ENCODE measurements at regions not wholly inside any gene's neighbourhood (a gene's known extent, or its start where the extent isn't known, plus 50 kb on each side); places are given as distances from the start of the nearest gene placed in this dataset.

DNA sequence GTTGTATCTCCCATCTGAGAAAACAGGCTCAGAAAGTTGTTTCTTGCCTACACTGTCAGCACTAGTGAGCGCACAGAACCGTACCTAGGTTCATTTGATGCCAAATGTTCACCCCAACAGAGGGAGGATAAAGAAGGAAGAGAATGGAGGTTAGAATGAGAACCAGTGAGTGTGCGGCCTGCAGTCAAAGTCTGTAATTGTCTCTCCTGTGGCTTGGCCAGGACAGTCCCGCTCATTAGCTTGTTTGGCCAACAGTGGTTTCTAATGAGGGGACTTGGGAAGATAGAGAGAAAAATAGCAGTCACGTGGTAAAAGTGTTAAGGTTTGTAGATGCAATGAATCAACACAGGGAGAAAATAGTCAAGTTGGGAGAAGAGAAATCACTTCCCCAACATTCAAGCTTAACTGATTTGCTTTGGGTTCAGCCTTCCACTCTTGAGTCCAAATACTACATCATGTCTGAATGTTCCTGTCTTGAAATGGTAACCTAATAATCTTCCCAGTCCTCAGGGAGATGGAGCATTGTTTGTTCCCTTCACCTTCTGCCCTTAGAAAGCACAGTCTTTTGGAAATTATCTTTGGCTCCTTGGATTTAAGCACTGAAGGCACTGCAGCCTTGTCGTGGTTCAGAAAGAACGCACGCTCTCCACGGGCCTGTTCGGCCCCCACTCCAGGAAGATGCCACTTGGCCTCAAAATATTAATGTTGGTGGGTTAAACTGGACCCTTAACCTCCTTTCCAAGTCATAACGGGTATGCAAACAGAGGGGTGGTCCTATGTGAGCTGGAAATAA is 360.4 kb upstream of the ZNF32 start:
- in situ Hi-C loops (cut with HindIII; ENCODE audit: low pct_unique_long_range_greater_than_20kb, low sequenced_read_pairs): no loop called here
- ChIA-PET POLR2A (no interaction called here), CTCF (no interaction called here)
- H3K4me1 ChIP-seq (ENCODE audit: control insufficient read depth, insufficient read depth, low read length): no peaks in the 10 kb centered on the region
- H3K36me3 ChIP-seq (ENCODE audit: control insufficient read depth, insufficient read depth, low read length): no peaks in the 10 kb centered on the region
- TF ChIP-seq, protein P1, sequence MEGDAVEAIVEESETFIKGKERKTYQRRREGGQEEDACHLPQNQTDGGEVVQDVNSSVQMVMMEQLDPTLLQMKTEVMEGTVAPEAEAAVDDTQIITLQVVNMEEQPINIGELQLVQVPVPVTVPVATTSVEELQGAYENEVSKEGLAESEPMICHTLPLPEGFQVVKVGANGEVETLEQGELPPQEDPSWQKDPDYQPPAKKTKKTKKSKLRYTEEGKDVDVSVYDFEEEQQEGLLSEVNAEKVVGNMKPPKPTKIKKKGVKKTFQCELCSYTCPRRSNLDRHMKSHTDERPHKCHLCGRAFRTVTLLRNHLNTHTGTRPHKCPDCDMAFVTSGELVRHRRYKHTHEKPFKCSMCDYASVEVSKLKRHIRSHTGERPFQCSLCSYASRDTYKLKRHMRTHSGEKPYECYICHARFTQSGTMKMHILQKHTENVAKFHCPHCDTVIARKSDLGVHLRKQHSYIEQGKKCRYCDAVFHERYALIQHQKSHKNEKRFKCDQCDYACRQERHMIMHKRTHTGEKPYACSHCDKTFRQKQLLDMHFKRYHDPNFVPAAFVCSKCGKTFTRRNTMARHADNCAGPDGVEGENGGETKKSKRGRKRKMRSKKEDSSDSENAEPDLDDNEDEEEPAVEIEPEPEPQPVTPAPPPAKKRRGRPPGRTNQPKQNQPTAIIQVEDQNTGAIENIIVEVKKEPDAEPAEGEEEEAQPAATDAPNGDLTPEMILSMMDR (IDR thresholded peaks at IDR 0.05): no peak
- TF ChIP-seq SIN3A (IDR thresholded peaks at IDR 0.05; ENCODE audit: borderline replicate concordance, insufficient read depth, low read depth, low read length): no peak
- TF ChIP-seq, protein P2, sequence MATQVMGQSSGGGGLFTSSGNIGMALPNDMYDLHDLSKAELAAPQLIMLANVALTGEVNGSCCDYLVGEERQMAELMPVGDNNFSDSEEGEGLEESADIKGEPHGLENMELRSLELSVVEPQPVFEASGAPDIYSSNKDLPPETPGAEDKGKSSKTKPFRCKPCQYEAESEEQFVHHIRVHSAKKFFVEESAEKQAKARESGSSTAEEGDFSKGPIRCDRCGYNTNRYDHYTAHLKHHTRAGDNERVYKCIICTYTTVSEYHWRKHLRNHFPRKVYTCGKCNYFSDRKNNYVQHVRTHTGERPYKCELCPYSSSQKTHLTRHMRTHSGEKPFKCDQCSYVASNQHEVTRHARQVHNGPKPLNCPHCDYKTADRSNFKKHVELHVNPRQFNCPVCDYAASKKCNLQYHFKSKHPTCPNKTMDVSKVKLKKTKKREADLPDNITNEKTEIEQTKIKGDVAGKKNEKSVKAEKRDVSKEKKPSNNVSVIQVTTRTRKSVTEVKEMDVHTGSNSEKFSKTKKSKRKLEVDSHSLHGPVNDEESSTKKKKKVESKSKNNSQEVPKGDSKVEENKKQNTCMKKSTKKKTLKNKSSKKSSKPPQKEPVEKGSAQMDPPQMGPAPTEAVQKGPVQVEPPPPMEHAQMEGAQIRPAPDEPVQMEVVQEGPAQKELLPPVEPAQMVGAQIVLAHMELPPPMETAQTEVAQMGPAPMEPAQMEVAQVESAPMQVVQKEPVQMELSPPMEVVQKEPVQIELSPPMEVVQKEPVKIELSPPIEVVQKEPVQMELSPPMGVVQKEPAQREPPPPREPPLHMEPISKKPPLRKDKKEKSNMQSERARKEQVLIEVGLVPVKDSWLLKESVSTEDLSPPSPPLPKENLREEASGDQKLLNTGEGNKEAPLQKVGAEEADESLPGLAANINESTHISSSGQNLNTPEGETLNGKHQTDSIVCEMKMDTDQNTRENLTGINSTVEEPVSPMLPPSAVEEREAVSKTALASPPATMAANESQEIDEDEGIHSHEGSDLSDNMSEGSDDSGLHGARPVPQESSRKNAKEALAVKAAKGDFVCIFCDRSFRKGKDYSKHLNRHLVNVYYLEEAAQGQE (IDR thresholded peaks at IDR 0.05; ENCODE audit: insufficient read depth in 1 of 2, low read depth in 2 of 2, low read length in 1 of 2): no peak
- TF ChIP-seq TCF7L2 (IDR thresholded peaks at IDR 0.05; ENCODE audit: low read depth, low read length): no peak
- ATAC-seq (no peak), DNase-seq (ENCODE audit: low read depth, low spot score) (no peak)
- no TSS peak for BruUV-seq (replicated peaks)
- H3K27ac ChIP-seq (ENCODE audit: low read length): no peak overlapping the region
- no peaks in the 10 kb centered on the region for H3K27me3 ChIP-seq (ENCODE audit: control insufficient read depth, insufficient read depth, low read length)
- no peak overlapping the region for H3K4me3 ChIP-seq (ENCODE audit: low read depth in 2 of 2, low read length in 2 of 2)
- no peaks in the 10 kb centered on the region for H3K9me3 ChIP-seq (ENCODE audit: control insufficient read depth, insufficient read depth, low read depth, low read length)
- intact Hi-C loops (cut with micrococcal nuclease; ENCODE audit: unreplicated experiment): no loop called here

- DNase-seq (ENCODE audit: low read depth, low spot score) (no peak), ATAC-seq (no peak)
- no peaks in the 10 kb centered on the region for H3K36me3 ChIP-seq (ENCODE audit: control insufficient read depth, insufficient read depth, low read length)
- H3K27ac ChIP-seq (ENCODE audit: low read length): no peak overlapping the region
- no peaks in the 10 kb centered on the region for H3K27me3 ChIP-seq (ENCODE audit: control insufficient read depth, insufficient read depth, low read length)
- no TSS peak for BruUV-seq (replicated peaks)
- no peaks in the 10 kb centered on the region for H3K4me1 ChIP-seq (ENCODE audit: control insufficient read depth, insufficient read depth, low read length)
- in situ Hi-C loops (cut with HindIII; ENCODE audit: low pct_unique_long_range_greater_than_20kb, low sequenced_read_pairs) (no loop called here), intact Hi-C loops (cut with micrococcal nuclease; ENCODE audit: unreplicated experiment) (no loop called here)
- TF ChIP-seq, protein P2 (IDR thresholded peaks at IDR 0.05; ENCODE audit: insufficient read depth in 1 of 2, low read depth in 2 of 2, low read length in 1 of 2): no peak
- TF ChIP-seq SIN3A (IDR thresholded peaks at IDR 0.05; ENCODE audit: borderline replicate concordance, insufficient read depth, low read depth, low read length): no peak
- TF ChIP-seq POLR2AphosphoS5 (IDR thresholded peaks at IDR 0.05; ENCODE audit: low read depth, low read length): no peak
- no peak for TF ChIP-seq TCF7L2 (IDR thresholded peaks at IDR 0.05; ENCODE audit: low read depth, low read length)
- TF ChIP-seq, protein P1 (IDR thresholded peaks at IDR 0.05): no peak
- H3K9me3 ChIP-seq (ENCODE audit: control insufficient read depth, insufficient read depth, low read depth, low read length): no peaks in the 10 kb centered on the region
- ChIA-PET CTCF (no interaction called here), POLR2A (no interaction called here)
- no peak overlapping the region for H3K4me3 ChIP-seq (ENCODE audit: low read depth in 2 of 2, low read length in 2 of 2)
Observed at GRCh38 chr10:44008270-44008916, 359.7 kb upstream of the ZNF32 start.
